ENCODE measurements at regions not wholly inside any gene's neighbourhood (a gene's known extent, or its start where the extent isn't known, plus 50 kb on each side); places are given as distances from the start of the nearest gene placed in this dataset.

- no peak for TF ChIP-seq ZNF26 (tag by site-specific recombination; IDR thresholded peaks at IDR 0.05)
- TF ChIP-seq ZNF311 (tag by site-specific recombination; IDR thresholded peaks at IDR 0.05; ENCODE audit: borderline replicate concordance) = no peak
- peak; percentile 93 for TF ChIP-seq ZIC2 (tag by site-specific recombination; IDR thresholded peaks at IDR 0.05)
- peak; percentile 78 for TF ChIP-seq PRDM10 (tag by site-specific recombination; IDR thresholded peaks at IDR 0.05)
- TF ChIP-seq ATF2 (tag by site-specific recombination; IDR thresholded peaks at IDR 0.05; ENCODE audit: low read depth) = peak; percentile 98
- no peak for TF ChIP-seq ZNF580 (tag by site-specific recombination; IDR thresholded peaks at IDR 0.05)
- no peak for TF ChIP-seq KLF1 (tag by site-specific recombination; IDR thresholded peaks at IDR 0.05)
- TF ChIP-seq MZF1 (tag by site-specific recombination; IDR thresholded peaks at IDR 0.05; ENCODE audit: borderline replicate concordance) = no peak
- no peak for TF ChIP-seq ZNF645 (tag by site-specific recombination; IDR thresholded peaks at IDR 0.05)
- TF ChIP-seq ZEB2 (tag by site-specific recombination; IDR thresholded peaks at IDR 0.05) = peak; percentile 55; the same call in 1 of the 2 replicates
- peak; percentile 67 for TF ChIP-seq ZNF843 (tag by site-specific recombination; IDR thresholded peaks at IDR 0.05)
- no peak for TF ChIP-seq ZNF19 (tag by site-specific recombination; IDR thresholded peaks at IDR 0.05; ENCODE audit: low read depth)
- no peak for TF ChIP-seq ZNF792 (tag by site-specific recombination; IDR thresholded peaks at IDR 0.05)
- TF ChIP-seq ZNF837 (tag by site-specific recombination; IDR thresholded peaks at IDR 0.05) = no peak
- TF ChIP-seq ZNF366 (tag by site-specific recombination; conservative IDR thresholded peaks at IDR 0.05) = peak; percentile 56; the same call in 1 of the 2 replicates
- TF ChIP-seq REST (tag by site-specific recombination; IDR thresholded peaks at IDR 0.05) = no peak
- TF ChIP-seq ZNF16 (tag by site-specific recombination; IDR thresholded peaks at IDR 0.05; ENCODE audit: low read depth) = no peak
- peak; percentile 70 for TF ChIP-seq SP7 (tag by site-specific recombination; IDR thresholded peaks at IDR 0.05)
- no peak for TF ChIP-seq HIC1 (tag by site-specific recombination; IDR thresholded peaks at IDR 0.05)
- TF ChIP-seq CTCF (tag by site-specific recombination; IDR thresholded peaks at IDR 0.05) = no peak
- TF ChIP-seq ZNF549 (tag by site-specific recombination; IDR thresholded peaks at IDR 0.05) = no peak
These were observed 104.0 kb upstream of the PPM1J start (continued) for GRCh38 chr1:112818990-112819689.

Data from HEK293 (cell line).